HCT116 (cell line): ENCODE measurements at regions not wholly inside any gene's neighbourhood (a gene's known extent, or its start where the extent isn't known, plus 50 kb on each side); places are given as distances from the start of the nearest gene placed in this dataset.
"Not testable (repeated sequence)": the region's sequence is repeated elsewhere in the genome, so short reads cannot be mapped to it uniquely, and the experiment has no call there.

Source experiments
- ATAC-seq: fragments of 200-7000 bp; cut with Tn5 transposase; 2 replicates; pipeline ENCODE4 v1.9.1; 2020; ENCODE audit warnings: mild to moderate bottlenecking, moderate library complexity
- BruUV-seq: library from RNA; stranded (reverse); fragments of 400-500 nt; replicated peaks from 2 replicates; lab custom pipeline; 2021; lab: Mats Ljungman, UMichigan
- CTCF ChIA-PET: fragments of 300-600 bp; sonication (Branson Sonifier 250); formaldehyde crosslinking; loops from one replicate; lab custom pipeline; 2021; ENCODE audit warnings: antibody characterized with exemption; lab: Charles Lee
- POLR2A ChIA-PET: fragments of 300-600, 350-600 bp; sonication (Branson Sonifier 250); formaldehyde crosslinking; loops from one replicate; lab custom pipeline; 2021; ENCODE audit warnings: antibody characterized with exemption; lab: Charles Lee
- RAD21 ChIA-PET, 2 experiments: fragments of 300-600 bp; sonication (Branson Sonifier 250); formaldehyde crosslinking; loops; one replicate each; lab custom pipeline; 2023; ENCODE audit warnings: low total read pairs in 2 of 2; ENCODE audit not compliant: uncharacterized antibody in 2 of 2, unreplicated experiment in 2 of 2, low non-redundant PET in 1 of 2; lab: Charles Lee
- DNase-seq: peaks from one replicate; pipeline ENCODE4 v3.0.0-alpha.2; 2010; ENCODE audit warnings: low read depth, low spot score
- H2AFZ ChIP-seq: fragments of 200-600 bp; shearing (Covaris generic), sonication (generic); 2 replicates; pipeline ENCODE4 v1.6.1; 2017; ENCODE audit warnings: low read depth, mixed run types, mixed read lengths, antibody characterized with exemption, low read length; ENCODE audit not compliant: poor library complexity, severe bottlenecking
- H3K27ac ChIP-seq: 2 replicates; pipeline ENCODE4 v1.5.1; 2012; ENCODE audit warnings: low read depth, low read length
- H3K27me3 ChIP-seq: fragments of 200-600 bp; sonication (generic); 2 replicates; pipeline ENCODE4 v1.6.1; 2016; ENCODE audit warnings: mixed run types, low read length, mixed read lengths; ENCODE audit not compliant: insufficient read depth
- H3K36me3 ChIP-seq, 2 experiments: fragments of 200-500 bp in 1 of 2; fragments of 200-600 bp in 1 of 2; sonication (Bioruptor generic) in 1 of 2; sonication (generic) in 1 of 2; 2 replicates each; pipeline versions ENCODE4 v1.5.1 to v1.6.1; 2014 to 2016; ENCODE audit warnings: low read length in 2 of 2, inconsistent platforms in 1 of 2, mixed read lengths in 1 of 2, mixed run types in 1 of 2; ENCODE audit not compliant: insufficient read depth in 2 of 2, control insufficient read depth in 1 of 2
- H3K4me1 ChIP-seq, 2 experiments: fragments of 200-600 bp in 1 of 2; sonication (generic) in 1 of 2; 2 replicates each; pipeline versions ENCODE4 v1.5.1 to v1.6.1; 2012 to 2017; ENCODE audit warnings: low read length in 2 of 2, inconsistent platforms in 1 of 2, mild to moderate bottlenecking in 1 of 2, mixed read lengths in 1 of 2, mixed run types in 1 of 2, moderate library complexity in 1 of 2; ENCODE audit not compliant: insufficient read depth in 2 of 2, control insufficient read depth in 1 of 2
- H3K4me2 ChIP-seq: fragments of 200-600 bp; sonication (generic); 2 replicates; pipeline ENCODE4 v1.6.1; 2017; ENCODE audit warnings: mixed run types, low read length, mixed read lengths
- H3K4me3 ChIP-seq, 2 experiments: fragments of 200-600 bp in 1 of 2; sonication (generic) in 1 of 2; replicated peaks in 1 of 2; 2 replicates each; pipeline ENCODE4 v1.5.1; 2011 to 2016; ENCODE audit warnings: low read length in 2 of 2, control low read depth in 1 of 2, low read depth in 1 of 2, mild to moderate bottlenecking in 1 of 2, mixed read lengths in 1 of 2, mixed run types in 1 of 2
- H3K79me2 ChIP-seq: fragments of 200-600 bp; sonication (generic); 2 replicates; pipeline ENCODE4 v1.6.1; 2017; ENCODE audit warnings: mild to moderate bottlenecking, mixed run types, low read length, moderate library complexity, mixed read lengths; ENCODE audit not compliant: insufficient read depth
- H3K9ac ChIP-seq: fragments of 200-600 bp; sonication (generic); 2 replicates; pipeline ENCODE4 v1.6.1; 2016; ENCODE audit warnings: low read length, mixed read lengths
- H3K9me2 ChIP-seq: fragments of 200-600 bp; sonication (generic), shearing (Covaris generic); 2 replicates; pipeline ENCODE4 v1.6.1; 2017; ENCODE audit warnings: mixed run types, mild to moderate bottlenecking, moderate library complexity; ENCODE audit not compliant: insufficient read depth
- H3K9me3 ChIP-seq, 2 experiments: fragments of 200-500 bp in 1 of 2; fragments of 200-600 bp in 1 of 2; sonication (Bioruptor generic) in 1 of 2; sonication (generic) in 1 of 2; 2 replicates each; pipeline ENCODE4 v1.6.1; 2014 to 2017; ENCODE audit warnings: low read length in 2 of 2, mixed read lengths in 2 of 2, inconsistent platforms in 1 of 2, low read depth in 1 of 2, mild to moderate bottlenecking in 1 of 2, mixed run types in 1 of 2, moderate library complexity in 1 of 2; ENCODE audit not compliant: control insufficient read depth in 1 of 2, insufficient read depth in 1 of 2
- H4K20me1 ChIP-seq: fragments of 200-600 bp; sonication (generic), shearing (Covaris generic); 2 replicates; pipeline ENCODE4 v1.6.1; 2017; ENCODE audit warnings: mixed run types, mild to moderate bottlenecking, moderate library complexity; ENCODE audit not compliant: insufficient read depth
- CBX3 ChIP-seq: IDR thresholded peaks from 2 replicates; pipeline ENCODE4 v1.6.1; 2012; ENCODE audit warnings: low read depth
- CTCF ChIP-seq, 3 experiments: fragments of 200-600 bp in 1 of 3; sonication (generic) in 1 of 3; IDR thresholded peaks in 2 of 3; conservative IDR thresholded peaks in 1 of 3; 2 replicates each; pipeline ENCODE4 v1.5.1; 2012 to 2017; ENCODE audit warnings: low read depth in 2 of 3, low read length in 2 of 3, antibody characterized with exemption in 1 of 3, borderline replicate concordance in 1 of 3, control low read depth in 1 of 3, mild to moderate bottlenecking in 1 of 3, mixed read lengths in 1 of 3, mixed run types in 1 of 3, moderate library complexity in 1 of 3; ENCODE audit not compliant: insufficient read depth in 1 of 3
- EZH2 ChIP-seq: fragments of 200-600 bp; sonication (generic); IDR thresholded peaks from 2 replicates; pipeline ENCODE4 v1.6.1; 2017; ENCODE audit warnings: antibody characterized with exemption, mixed run types
- EZH2phosphoT487 ChIP-seq: fragments of 200-600 bp; IDR thresholded peaks from 2 replicates; pipeline ENCODE4 v1.6.1; 2018; ENCODE audit warnings: antibody characterized with exemption, borderline replicate concordance
- FOSL1 ChIP-seq: IDR thresholded peaks from 2 replicates; pipeline ENCODE4 v1.6.1; 2012; ENCODE audit warnings: low read depth
- POLR2AphosphoS5 ChIP-seq: IDR thresholded peaks from 2 replicates; pipeline ENCODE4 v1.6.1; 2011; ENCODE audit warnings: mild to moderate bottlenecking, low read depth, low read length, moderate library complexity
- SIN3A ChIP-seq: IDR thresholded peaks from 2 replicates; pipeline ENCODE4 v1.6.1; 2012; ENCODE audit warnings: low read depth
- SRF ChIP-seq: IDR thresholded peaks from 2 replicates; pipeline ENCODE4 v1.6.1; 2012; ENCODE audit warnings: low read depth
- intact Hi-C: fragments of 100-400 bp; cut with micrococcal nuclease; formaldehyde crosslinking; loops from 2 replicates; pipeline ENCODE4 v1.10.0; 2022
- TF ChIP-seq, protein P1 (sequence below): IDR thresholded peaks from 2 replicates; pipeline ENCODE4 v1.6.1; 2011; ENCODE audit warnings: mild to moderate bottlenecking, low read length, moderate library complexity; ENCODE audit not compliant: insufficient replicate concordance; ENCODE audit errors: extremely low read depth
- TF ChIP-seq, protein P2 (sequence below): IDR thresholded peaks from 2 replicates; pipeline ENCODE4 v1.6.1; 2012

DNA sequence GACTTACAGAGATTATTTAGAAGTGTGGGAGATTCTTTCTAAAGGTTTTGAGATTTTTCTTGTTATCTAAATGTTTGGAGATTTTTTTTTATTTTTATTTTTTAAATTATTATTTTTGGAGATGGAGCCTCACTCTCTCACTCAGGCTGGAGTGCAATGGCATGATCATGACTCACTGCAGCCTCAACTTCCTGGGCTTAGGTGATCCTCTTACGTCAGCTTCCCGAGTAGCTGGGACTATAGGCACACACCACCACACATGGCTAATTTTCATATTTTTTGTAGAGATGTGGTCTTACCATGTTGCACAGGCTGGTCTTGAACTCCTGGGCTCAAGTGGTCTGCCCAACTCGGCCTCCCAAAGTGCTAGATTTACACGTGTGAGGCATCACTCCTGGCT is 694.5 kb downstream of the TLE1 start:
- Histone ChIP-seq H3K9ac (no peak overlapping the region), H3K9me2 (no peaks in the 10 kb centered on the region), H3K27ac (no peak overlapping the region), H3K27me3 (no peaks in the 10 kb centered on the region), H2AFZ (no peak overlapping the region), H3K9me3 (peaks cover 1 to 4% of the 10 kb centered on the region in 2 experiments; a peak in 1 of 4 replicates), H3K4me2 (no peak overlapping the region), H4K20me1 (no peaks in the 10 kb centered on the region), H3K4me1 (no peaks in the 10 kb centered on the region), H3K4me3 (no peak overlapping the region), H3K36me3 (no peaks in the 10 kb centered on the region), H3K79me2 (no peaks in the 10 kb centered on the region)
- intact Hi-C loops, result no loop called here
- no peak for DNase-seq
- no TSS peak for BruUV-seq
- RAD21 ChIA-PET, result no interaction called here
- CTCF ChIA-PET, result no interaction called here
- POLR2A ChIA-PET, result no interaction called here
- TF ChIP-seq CBX3, result no peak
- TF ChIP-seq SIN3A, result no peak
- ATAC-seq, result no peak

GRCh38 chr9:80985595-80985994 is 703.8 kb downstream of the TLE1 start:
- H3K9me2 ChIP-seq, DNase-seq, H3K27ac ChIP-seq, RAD21 ChIA-PET, H4K20me1 ChIP-seq, H3K4me1 ChIP-seq, H3K27me3 ChIP-seq, H3K4me2 ChIP-seq, POLR2A ChIA-PET, H2AFZ ChIP-seq, H3K4me3 ChIP-seq, ATAC-seq, BruUV-seq, H3K9me3 ChIP-seq, H3K9ac ChIP-seq, intact Hi-C loops, CTCF ChIA-PET, H3K36me3 ChIP-seq, H3K79me2 ChIP-seq: not testable (repeated sequence)

DNA sequence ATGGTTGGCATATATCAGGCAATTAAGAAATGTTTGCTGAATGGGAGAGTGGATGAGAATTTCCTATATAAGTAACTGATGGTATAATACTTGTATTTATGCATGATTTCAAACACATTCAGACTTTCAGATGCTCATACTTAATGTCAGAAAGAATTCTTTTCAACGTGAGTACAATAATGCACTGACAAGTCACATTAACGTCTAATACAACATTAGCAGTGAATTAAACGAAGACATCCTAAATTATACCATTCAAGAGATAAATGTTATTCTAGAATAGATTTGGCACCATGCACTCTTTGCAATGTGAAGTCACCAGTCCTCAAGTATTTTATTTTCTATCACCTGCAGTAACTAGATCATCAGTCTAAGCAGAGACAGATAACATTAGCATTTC is 712.9 kb downstream of the TLE1 start:
- no peaks in the 10 kb centered on the region for H3K4me1 ChIP-seq
- H4K20me1 ChIP-seq, result no peaks in the 10 kb centered on the region
- no peak overlapping the region for H3K9ac ChIP-seq
- ATAC-seq (no peak), DNase-seq (no peak)
- H2AFZ ChIP-seq, result no peak overlapping the region
- H3K9me2 ChIP-seq, result no peaks in the 10 kb centered on the region
- ChIA-PET POLR2A (no interaction called here), CTCF (no interaction called here), RAD21 (no interaction called here)
- H3K27ac ChIP-seq, result no peak overlapping the region
- no peaks in the 10 kb centered on the region for H3K79me2 ChIP-seq
- H3K36me3 ChIP-seq, result no peaks in the 10 kb centered on the region
- H3K4me3 ChIP-seq, result no peak overlapping the region
- H3K27me3 ChIP-seq, result no peaks in the 10 kb centered on the region
- BruUV-seq, result no TSS peak
- peaks cover 0 to 6% of the 10 kb centered on the region in 2 experiments; a peak in 1 of 4 replicates for H3K9me3 ChIP-seq
- intact Hi-C loops, result no loop called here
- H3K4me2 ChIP-seq, result no peak overlapping the region
- TF ChIP-seq, protein P1, sequence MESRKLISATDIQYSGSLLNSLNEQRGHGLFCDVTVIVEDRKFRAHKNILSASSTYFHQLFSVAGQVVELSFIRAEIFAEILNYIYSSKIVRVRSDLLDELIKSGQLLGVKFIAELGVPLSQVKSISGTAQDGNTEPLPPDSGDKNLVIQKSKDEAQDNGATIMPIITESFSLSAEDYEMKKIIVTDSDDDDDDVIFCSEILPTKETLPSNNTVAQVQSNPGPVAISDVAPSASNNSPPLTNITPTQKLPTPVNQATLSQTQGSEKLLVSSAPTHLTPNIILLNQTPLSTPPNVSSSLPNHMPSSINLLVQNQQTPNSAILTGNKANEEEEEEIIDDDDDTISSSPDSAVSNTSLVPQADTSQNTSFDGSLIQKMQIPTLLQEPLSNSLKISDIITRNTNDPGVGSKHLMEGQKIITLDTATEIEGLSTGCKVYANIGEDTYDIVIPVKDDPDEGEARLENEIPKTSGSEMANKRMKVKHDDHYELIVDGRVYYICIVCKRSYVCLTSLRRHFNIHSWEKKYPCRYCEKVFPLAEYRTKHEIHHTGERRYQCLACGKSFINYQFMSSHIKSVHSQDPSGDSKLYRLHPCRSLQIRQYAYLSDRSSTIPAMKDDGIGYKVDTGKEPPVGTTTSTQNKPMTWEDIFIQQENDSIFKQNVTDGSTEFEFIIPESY, result no peak
- TF ChIP-seq POLR2AphosphoS5, result no peak
- TF ChIP-seq SRF, result no peak
- no peak for TF ChIP-seq FOSL1
- no peak for TF ChIP-seq EZH2phosphoT487
- TF ChIP-seq CBX3, result no peak
- TF ChIP-seq, protein P2, sequence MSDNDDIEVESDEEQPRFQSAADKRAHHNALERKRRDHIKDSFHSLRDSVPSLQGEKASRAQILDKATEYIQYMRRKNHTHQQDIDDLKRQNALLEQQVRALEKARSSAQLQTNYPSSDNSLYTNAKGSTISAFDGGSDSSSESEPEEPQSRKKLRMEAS, result no peak
- no peak for TF ChIP-seq CTCF (IDR thresholded peaks at IDR 0.05 in 2 of 3, conservative IDR thresholded peaks at IDR 0.05 in 1 of 3; ENCODE audit: borderline replicate concordance in 1 of 3, insufficient read depth in 1 of 3, low read depth in 2 of 3, low read length in 2 of 3)
- no peak for TF ChIP-seq EZH2
